ENCODE measurements at regions not wholly inside any gene's neighbourhood (a gene's known extent, or its start where the extent isn't known, plus 50 kb on each side); places are given as distances from the start of the nearest gene placed in this dataset.

- Histone ChIP-seq H3K9me3 (peaks cover 0 to 7% (median 0%) of the 10 kb centered on the region in 4 donors), H3K4me3 (no peak overlapping the region), H3K4me1 (no peaks in the 10 kb centered on the region), H3K27me3 (no peaks in the 10 kb centered on the region), H3K27ac (replicated peaks in 1 of 4) (no peak overlapping the region), H3K36me3 (no peaks in the 10 kb centered on the region)
- 65% methylated on average over 8 of the region's 8 CpGs for WGBS
- intact Hi-C loops (cut with DNase I): no loop called here
- DNase-seq (ENCODE audit: extremely low spot score): no peak
- no peak for TF ChIP-seq POLR2A (IDR thresholded peaks at IDR 0.05; ENCODE audit: low read depth)
- no peak for TF ChIP-seq CTCF (IDR thresholded peaks at IDR 0.05)
- no peak for TF ChIP-seq EP300 (IDR thresholded peaks at IDR 0.05)
- TF ChIP-seq POLR2AphosphoS5 (IDR thresholded peaks at IDR 0.05): no peak
These were observed 143.7 kb downstream of the MC4R start for GRCh38 chr18:60228609-60229595.

- no peaks in the 10 kb centered on the region for H3K9me3 ChIP-seq
- no peaks in the 10 kb centered on the region for H3K27me3 ChIP-seq
- WGBS: 82% methylated on average over 5 of the region's 5 CpGs
- no peak overlapping the region for H3K27ac ChIP-seq (replicated peaks in 1 of 4)
- H3K36me3 ChIP-seq: no peaks in the 10 kb centered on the region
- TF ChIP-seq CTCF (IDR thresholded peaks at IDR 0.05) (no peak), POLR2AphosphoS5 (IDR thresholded peaks at IDR 0.05) (no peak), POLR2A (IDR thresholded peaks at IDR 0.05; ENCODE audit: low read depth) (no peak), EP300 (IDR thresholded peaks at IDR 0.05) (no peak)
- no peak for DNase-seq (ENCODE audit: extremely low spot score)
- intact Hi-C loops (cut with DNase I): no loop called here
- H3K4me1 ChIP-seq: no peaks in the 10 kb centered on the region
- H3K4me3 ChIP-seq: no peak overlapping the region
These were observed 157.1 kb downstream of the MC4R start for GRCh38 chr18:60215432-60215831.

GRCh38 chr18:60209042-60209441, 163.5 kb downstream of the MC4R start:
- no peaks in the 10 kb centered on the region for H3K36me3 ChIP-seq
- H3K4me3 ChIP-seq: no peak overlapping the region
- intact Hi-C loops (cut with DNase I): no loop called here
- WGBS: 69% methylated on average over 1 of the region's 1 CpG
- no peak overlapping the region for H3K27ac ChIP-seq (replicated peaks in 1 of 4)
- no peaks in the 10 kb centered on the region for H3K9me3 ChIP-seq
- TF ChIP-seq POLR2AphosphoS5 (IDR thresholded peaks at IDR 0.05) (no peak), CTCF (IDR thresholded peaks at IDR 0.05) (no peak), EP300 (IDR thresholded peaks at IDR 0.05) (no peak), POLR2A (IDR thresholded peaks at IDR 0.05; ENCODE audit: low read depth) (no peak)
- H3K27me3 ChIP-seq: no peaks in the 10 kb centered on the region
- no peaks in the 10 kb centered on the region for H3K4me1 ChIP-seq
- DNase-seq (ENCODE audit: extremely low spot score): no peak

- intact Hi-C loops (cut with DNase I): no loop called here
- Histone ChIP-seq H3K4me3 (no peak overlapping the region), H3K9me3 (no peaks in the 10 kb centered on the region), H3K27me3 (no peaks in the 10 kb centered on the region), H3K4me1 (peaks cover 0 to 5% (median 0%) of the 10 kb centered on the region in 4 donors), H3K27ac (replicated peaks in 1 of 4) (no peak overlapping the region), H3K36me3 (no peaks in the 10 kb centered on the region)
- TF ChIP-seq POLR2AphosphoS5 (IDR thresholded peaks at IDR 0.05) (no peak), POLR2A (IDR thresholded peaks at IDR 0.05; ENCODE audit: low read depth) (no peak), CTCF (IDR thresholded peaks at IDR 0.05) (no peak), EP300 (IDR thresholded peaks at IDR 0.05) (no peak)
- WGBS: 62% methylated on average over 1 of the region's 1 CpG
- DNase-seq (ENCODE audit: extremely low spot score): no peak
These were observed 169.9 kb downstream of the MC4R start for GRCh38 chr18:60202708-60203107.
